Neural cell (in vitro differentiated cells): ENCODE measurements at regions not wholly inside any gene's neighbourhood (a gene's known extent, or its start where the extent isn't known, plus 50 kb on each side); places are given as distances from the start of the nearest gene placed in this dataset.

Experiments
- H2AFZ ChIP-seq: fragments of 200-600, 300-800 bp; sonication (generic), shearing (Covaris generic); 2 replicates; pipeline ENCODE4 v1.6.0; 2014; ENCODE audit warnings: low read depth, mild to moderate bottlenecking, antibody characterized with exemption, low read length, moderate library complexity
- H3F3A ChIP-seq: fragments of 200-600 bp; shearing (Covaris generic); 2 replicates; pipeline ENCODE4 v1.6.1; 2016; ENCODE audit warnings: mild to moderate bottlenecking, moderate library complexity, mixed read lengths, antibody characterized with exemption, low read length; ENCODE audit not compliant: insufficient read depth, poor library complexity, severe bottlenecking
- H3K27ac ChIP-seq: fragments of 200-600, 300-800 bp; sonication (generic), shearing (Covaris generic); 2 replicates; pipeline ENCODE4 v1.5.1; 2014; ENCODE audit warnings: mild to moderate bottlenecking, low read length, moderate library complexity
- H3K27me3 ChIP-seq: fragments of 300-800, 200-600 bp; sonication (generic), shearing (Covaris generic); 2 replicates; pipeline ENCODE4 v1.6.0; 2014; ENCODE audit warnings: mild to moderate bottlenecking, low read depth, low read length, moderate library complexity; ENCODE audit not compliant: insufficient read depth
- H3K36me3 ChIP-seq: fragments of 300-800, 200-600 bp; sonication (generic), shearing (Covaris generic); 2 replicates; pipeline ENCODE4 v1.5.1; 2014; ENCODE audit warnings: mild to moderate bottlenecking, antibody characterized with exemption, low read length, moderate library complexity; ENCODE audit not compliant: insufficient read depth
- H3K4me2 ChIP-seq: fragments of 300-800, 200-600 bp; sonication (generic), shearing (Covaris generic); 2 replicates; pipeline ENCODE4 v1.6.0; 2014; ENCODE audit warnings: mild to moderate bottlenecking, low read length
- H3K4me3 ChIP-seq: fragments of 300-800, 200-600 bp; sonication (generic), shearing (Covaris generic); 2 replicates; pipeline ENCODE4 v1.5.1; 2014; ENCODE audit warnings: mild to moderate bottlenecking, low read length, moderate library complexity
- H3K79me2 ChIP-seq: fragments of 200-600 bp; shearing (Covaris generic); replicated peaks from 2 replicates; pipeline ENCODE4 v1.6.0; 2014; ENCODE audit warnings: mild to moderate bottlenecking, low read length, moderate library complexity; ENCODE audit not compliant: insufficient read depth
- H3K9ac ChIP-seq: fragments of 300-800, 200-600 bp; sonication (generic), shearing (Covaris generic); 2 replicates; pipeline ENCODE4 v1.6.1; 2016; ENCODE audit warnings: mild to moderate bottlenecking, low read length, mixed read lengths
- H3K9me2 ChIP-seq: fragments of 200-600 bp; shearing (Covaris generic); 2 replicates; pipeline ENCODE4 v1.6.1; 2016; ENCODE audit warnings: mild to moderate bottlenecking, low read length, mixed read lengths; ENCODE audit not compliant: insufficient read depth
- H3K9me3 ChIP-seq: fragments of 200-600, 300-800 bp; sonication (generic), shearing (Covaris generic); 2 replicates; pipeline ENCODE4 v1.6.1; 2016; ENCODE audit warnings: mild to moderate bottlenecking, mixed run types, low read length, moderate library complexity, mixed read lengths
- H4K20me1 ChIP-seq: fragments of 200-600 bp; shearing (Covaris generic); 2 replicates; pipeline ENCODE4 v1.6.1; 2016; ENCODE audit warnings: mild to moderate bottlenecking, mixed run types; ENCODE audit not compliant: insufficient read depth
- CTCF ChIP-seq: fragments of 450-650 bp; IDR thresholded peaks from 2 replicates; pipeline ENCODE4 v1.5.1; 2014; ENCODE audit warnings: antibody characterized with exemption, mild to moderate bottlenecking, moderate library complexity; ENCODE audit not compliant: poor library complexity, severe bottlenecking
- EP300 ChIP-seq: fragments of 450-650 bp; conservative IDR thresholded peaks from 2 replicates; pipeline ENCODE4 v1.6.1; 2014; ENCODE audit warnings: antibody characterized with exemption, mild to moderate bottlenecking, moderate library complexity; ENCODE audit not compliant: poor library complexity, severe bottlenecking
- EZH2 ChIP-seq: fragments of 200-600, 300-800 bp; shearing (Covaris generic), sonication (generic); IDR thresholded peaks from 2 replicates; pipeline ENCODE4 v1.6.1; 2014; ENCODE audit warnings: antibody characterized with exemption, low read length, borderline replicate concordance, mild to moderate bottlenecking; ENCODE audit not compliant: insufficient read depth, poor library complexity, severe bottlenecking
- MXI1 ChIP-seq: fragments of 450-650 bp; conservative IDR thresholded peaks from 2 replicates; pipeline ENCODE4 v1.6.1; 2014; ENCODE audit warnings: antibody characterized with exemption, mild to moderate bottlenecking; ENCODE audit not compliant: poor library complexity, severe bottlenecking
- POLR2AphosphoS5 ChIP-seq: IDR thresholded peaks from 2 replicates; pipeline ENCODE4 v1.6.1; 2012
- RAD21 ChIP-seq: fragments of 450-650 bp; conservative IDR thresholded peaks from 2 replicates; pipeline ENCODE4 v1.6.1; 2014; ENCODE audit warnings: antibody characterized with exemption, mild to moderate bottlenecking, moderate library complexity
- REST ChIP-seq: IDR thresholded peaks from 2 replicates; pipeline ENCODE4 v1.6.1; 2012; ENCODE audit warnings: borderline replicate concordance
- SMC3 ChIP-seq: fragments of 450-650 bp; conservative IDR thresholded peaks from 2 replicates; pipeline ENCODE4 v1.6.1; 2014; ENCODE audit warnings: antibody characterized with exemption, mild to moderate bottlenecking, moderate library complexity; ENCODE audit not compliant: poor library complexity
- TAF1 ChIP-seq: IDR thresholded peaks from 2 replicates; pipeline ENCODE4 v1.6.1; 2012; ENCODE audit warnings: low read depth

- Histone ChIP-seq H4K20me1 (no peaks in the 10 kb centered on the region), H2AFZ (no peak overlapping the region), H3K4me3 (no peak overlapping the region), H3K9me2 (no peaks in the 10 kb centered on the region), H3K79me2 (no peaks in the 10 kb centered on the region), H3K27ac (no peak overlapping the region), H3K27me3 (no peaks in the 10 kb centered on the region), H3K9ac (no peak overlapping the region), H3F3A (no peaks in the 10 kb centered on the region), H3K36me3 (no peaks in the 10 kb centered on the region), H3K9me3 (no peaks in the 10 kb centered on the region), H3K4me2 (no peak overlapping the region)
- no peak for TF ChIP-seq POLR2AphosphoS5
- no peak for TF ChIP-seq TAF1
- no peak for TF ChIP-seq MXI1
These were observed 52.7 kb upstream of the ZCCHC13 start for GRCh38 chrX:74251006-74251930.

GRCh38 chrX:74250574-74250973, 53.4 kb upstream of the ZCCHC13 start:
- TF ChIP-seq EZH2 (no peak), CTCF (no peak), MXI1 (no peak), TAF1 (no peak), POLR2AphosphoS5 (no peak), EP300 (no peak), SMC3 (no peak)
- H3K4me3 ChIP-seq: no peak overlapping the region
- H3K9me2 ChIP-seq: no peaks in the 10 kb centered on the region
- no peaks in the 10 kb centered on the region for H3K27me3 ChIP-seq
- H3F3A ChIP-seq: no peaks in the 10 kb centered on the region
- no peaks in the 10 kb centered on the region for H4K20me1 ChIP-seq
- no peak overlapping the region for H2AFZ ChIP-seq
- no peak overlapping the region for H3K9ac ChIP-seq
- no peaks in the 10 kb centered on the region for H3K36me3 ChIP-seq
- H3K79me2 ChIP-seq: no peaks in the 10 kb centered on the region
- H3K27ac ChIP-seq: no peak overlapping the region
- H3K4me2 ChIP-seq: no peak overlapping the region
- no peaks in the 10 kb centered on the region for H3K9me3 ChIP-seq

- Histone ChIP-seq H3K36me3 (no peaks in the 10 kb centered on the region), H3K4me3 (no peak overlapping the region), H3K4me2 (no peak overlapping the region), H3K27ac (no peak overlapping the region), H3K9ac (no peak overlapping the region), H3F3A (no peaks in the 10 kb centered on the region), H3K9me2 (no peaks in the 10 kb centered on the region), H4K20me1 (no peaks in the 10 kb centered on the region), H2AFZ (no peak overlapping the region), H3K27me3 (no peaks in the 10 kb centered on the region), H3K9me3 (no peaks in the 10 kb centered on the region), H3K79me2 (no peaks in the 10 kb centered on the region)
- no peak for TF ChIP-seq TAF1
- no peak for TF ChIP-seq EP300
These were observed 54.0 kb upstream of the ZCCHC13 start for GRCh38 chrX:74249963-74250362.

- Histone ChIP-seq H3K9me2 (no peaks in the 10 kb centered on the region), H3K79me2 (no peaks in the 10 kb centered on the region), H4K20me1 (no peaks in the 10 kb centered on the region), H3K9me3 (no peaks in the 10 kb centered on the region), H3K27ac (no peak overlapping the region), H3K4me2 (no peak overlapping the region), H3K9ac (no peak overlapping the region), H3K27me3 (no peaks in the 10 kb centered on the region), H3K4me3 (no peak overlapping the region), H3F3A (no peaks in the 10 kb centered on the region), H2AFZ (no peak overlapping the region), H3K36me3 (no peaks in the 10 kb centered on the region)
- TF ChIP-seq EZH2: no peak
- no peak for TF ChIP-seq POLR2AphosphoS5
- no peak for TF ChIP-seq REST
- no peak for TF ChIP-seq CTCF
- TF ChIP-seq SMC3: no peak
- TF ChIP-seq EP300: no peak
- no peak for TF ChIP-seq RAD21
- TF ChIP-seq TAF1: no peak
- no peak for TF ChIP-seq MXI1
These were observed 55.1 kb upstream of the ZCCHC13 start for GRCh38 chrX:74248889-74249288.
